RCC 7860 (cell line): ENCODE measurements at regions not wholly inside any gene's neighbourhood (a gene's known extent, or its start where the extent isn't known, plus 50 kb on each side); places are given as distances from the start of the nearest gene placed in this dataset.

Experiments used
- DNase-seq: peaks from one replicate; pipeline ENCODE4 v3.0.0-alpha.2; 2015; ENCODE audit warnings: low spot score
- FAIRE-seq: peaks from 2 replicates; lab custom pipeline; 2012; peaks lifted over from hg19 to GRCh38; lab: Jason Lieb, UNC

- DNase-seq (no peak), FAIRE-seq (no peak)
These were observed 59.6 kb upstream of the SHANK2 start for GRCh38 chr11:71311928-71312510.

GRCh38 chr11:71311176-71311925 is 59.0 kb upstream of the SHANK2 start:
- DNase-seq (no peak), FAIRE-seq (no peak)

- FAIRE-seq (no peak), DNase-seq (no peak)
These were observed 57.8 kb upstream of the SHANK2 start for GRCh38 chr11:71310184-71310583.

- FAIRE-seq (no peak), DNase-seq (no peak)
These were observed 57.2 kb upstream of the SHANK2 start for GRCh38 chr11:71309611-71310010.

GRCh38 chr11:71309181-71309580 is 56.8 kb upstream of the SHANK2 start:
- FAIRE-seq (no peak), DNase-seq (no peak)

GRCh38 chr11:71307811-71308645 is 55.7 kb upstream of the SHANK2 start:
- DNase-seq, result no peak
- no peak for FAIRE-seq

GRCh38 chr11:71305451-71306125 is 53.2 kb upstream of the SHANK2 start:
- no peak for DNase-seq
- FAIRE-seq, result no peak

GRCh38 chr11:71305041-71305440 is 52.7 kb upstream of the SHANK2 start:
- DNase-seq, result no peak

GRCh38 chr11:71304491-71304890 is 52.1 kb upstream of the SHANK2 start:
- DNase-seq (no peak), FAIRE-seq (no peak)

More at GRCh38 chr11:71305041-71305440, 52.7 kb upstream of the SHANK2 start:
- FAIRE-seq, result no peak

GRCh38 chr11:71304045-71304444 is 51.7 kb upstream of the SHANK2 start:
- no peak for FAIRE-seq
- DNase-seq, result no peak

- DNase-seq, result no peak
- no peak for FAIRE-seq
These were observed 50.5 kb upstream of the SHANK2 start for GRCh38 chr11:71302911-71303310.

GRCh38 chr11:71302534-71302909 is 50.1 kb upstream of the SHANK2 start:
- FAIRE-seq (no peak), DNase-seq (no peak)
